ENCODE measurements at regions not wholly inside any gene's neighbourhood (a gene's known extent, or its start where the extent isn't known, plus 50 kb on each side); places are given as distances from the start of the nearest gene placed in this dataset.
"Not testable (repeated sequence)": the region's sequence is repeated elsewhere in the genome, so short reads cannot be mapped to it uniquely, and the experiment has no call there.

GRCh38 chr2:17363846-17364245 is 154.4 kb downstream of the RAD51AP2 start:
- no peak for DNase-seq (ENCODE audit: low read depth)

GRCh38 chr2:17362956-17363355 is 155.3 kb downstream of the RAD51AP2 start:
- DNase-seq (ENCODE audit: low read depth): no peak

- DNase-seq (ENCODE audit: low read depth): no peak
These were observed 162.5 kb downstream of the RAD51AP2 start for GRCh38 chr2:17355608-17356329.

- DNase-seq (ENCODE audit: low read depth): no peak
These were observed 165.0 kb downstream of the RAD51AP2 start for GRCh38 chr2:17353263-17353662.

- DNase-seq (ENCODE audit: low read depth): not testable (repeated sequence)
These were observed 175.5 kb downstream of the RAD51AP2 start for GRCh38 chr2:17342692-17343091.

GRCh38 chr2:17337507-17337906 is 180.7 kb downstream of the RAD51AP2 start:
- no peak for DNase-seq (ENCODE audit: low read depth)

- DNase-seq (ENCODE audit: low read depth): no peak
These were observed 181.8 kb downstream of the RAD51AP2 start for GRCh38 chr2:17336458-17336857.

- DNase-seq (ENCODE audit: low read depth): no peak
These were observed 183.9 kb downstream of the RAD51AP2 start for GRCh38 chr2:17334300-17334699.

- DNase-seq (ENCODE audit: low read depth): no peak
These were observed 186.6 kb downstream of the RAD51AP2 start for GRCh38 chr2:17331636-17332035.

GRCh38 chr2:17328161-17328560 is 190.1 kb downstream of the RAD51AP2 start:
- DNase-seq (ENCODE audit: low read depth): no peak

- DNase-seq (ENCODE audit: low read depth): no peak
These were observed 190.6 kb downstream of the RAD51AP2 start for GRCh38 chr2:17327649-17328048.

- DNase-seq (ENCODE audit: low read depth): no peak
These were observed 191.5 kb downstream of the RAD51AP2 start for GRCh38 chr2:17326717-17327116.

- no peak for DNase-seq (ENCODE audit: low read depth)
These were observed 194.5 kb downstream of the RAD51AP2 start for GRCh38 chr2:17323697-17324096.

GRCh38 chr2:17322461-17322860 is 195.8 kb downstream of the RAD51AP2 start:
- no peak for DNase-seq (ENCODE audit: low read depth)

GRCh38 chr2:17319090-17319489 is 199.2 kb downstream of the RAD51AP2 start:
- no peak for DNase-seq (ENCODE audit: low read depth)

GRCh38 chr2:17318013-17318412 is 200.2 kb downstream of the RAD51AP2 start:
- DNase-seq (ENCODE audit: low read depth): no peak

- no peak for DNase-seq (ENCODE audit: low read depth)
These were observed 200.7 kb downstream of the RAD51AP2 start for GRCh38 chr2:17317439-17317976.

- DNase-seq (ENCODE audit: low read depth): no peak
These were observed 205.0 kb downstream of the RAD51AP2 start for GRCh38 chr2:17313261-17313660.

GRCh38 chr2:17311771-17312511 is 206.3 kb downstream of the RAD51AP2 start:
- DNase-seq (ENCODE audit: low read depth): no peak

GRCh38 chr2:17311106-17311619 is 207.1 kb downstream of the RAD51AP2 start:
- DNase-seq (ENCODE audit: low read depth): no peak

GRCh38 chr2:17309741-17310339 is 208.4 kb downstream of the RAD51AP2 start:
- DNase-seq (ENCODE audit: low read depth): peak; percentile 43

- DNase-seq (ENCODE audit: low read depth): peak; percentile 11
These were observed 209.1 kb downstream of the RAD51AP2 start for GRCh38 chr2:17309181-17309580.

- DNase-seq (ENCODE audit: low read depth): no peak
These were observed 211.5 kb downstream of the RAD51AP2 start for GRCh38 chr2:17306706-17307105.
